Ovary (tissue), 7 donors: ENCODE measurements at regions not wholly inside any gene's neighbourhood (a gene's known extent, or its start where the extent isn't known, plus 50 kb on each side); places are given as distances from the start of the nearest gene placed in this dataset.

Experiments
- DNase-seq, 5 donors: peaks; one replicate each; pipeline ENCODE4 v3.0.0-alpha.2; 2019 to 2020
- H3K27ac ChIP-seq, 2 donors: fragments of 200-600 bp; one replicate each; pipeline versions ENCODE4 v1.5.1 to v1.8.0; 2019 to 2022
- H3K27me3 ChIP-seq: fragments of 200-600 bp; one replicate; pipeline ENCODE4 v1.8.0; 2022
- H3K36me3 ChIP-seq: fragments of 200-600 bp; sonication (generic); one replicate; pipeline ENCODE4 v1.5.1; 2019
- H3K4me1 ChIP-seq: one replicate; pipeline ENCODE4 v1.8.1; 2013; ENCODE audit warnings: mild to moderate bottlenecking, moderate library complexity; ENCODE audit not compliant: insufficient read depth
- H3K4me3 ChIP-seq: fragments of 200-600 bp; sonication (generic); one replicate; pipeline ENCODE4 v1.5.1; 2017
- H3K9me3 ChIP-seq, 2 donors: fragments of 200-600 bp in 1 of 2; sonication (generic) in 1 of 2; one replicate each; pipeline versions ENCODE4 v1.5.1 to v1.8.1; 2013 to 2019; ENCODE audit warnings: mild to moderate bottlenecking in 1 of 2, moderate library complexity in 1 of 2
- EP300 ChIP-seq: sonication (generic); formaldehyde crosslinking; IDR thresholded peaks from one replicate; pipeline ENCODE4 v1.6.1; 2017; ENCODE audit warnings: antibody characterized with exemption
- POLR2A ChIP-seq: fragments of 450-650 bp; IDR thresholded peaks from one replicate; pipeline ENCODE4 v1.6.1; 2017; ENCODE audit warnings: antibody characterized with exemption, mild to moderate bottlenecking, moderate library complexity
- WGBS, 3 donors: extraction: QIAGEN DNeasy Blood & Tissue Kit in 1 of 3; methylation state at CpG; one replicate each; pipeline versions ENCODE4 v1.1.5 to v1.1.7; 2013 to 2017; 5-methylcytosine and 5-hydroxymethylcytosine counted together
- intact Hi-C, 4 donors: fragments of 100-400 bp; cut with DNase I; formaldehyde crosslinking; loops; one replicate each; pipeline versions ENCODE4 v1.11.0 to v1.15.1; 2022 to 2023
- TF ChIP-seq, protein P1 (sequence below), 3 donors: fragments of 450-650 bp in 2 of 3; fragments of 200-600 bp in 1 of 3; IDR thresholded peaks; one replicate each; pipeline versions ENCODE4 v1.5.1 to v1.8.0; 2016 to 2022; ENCODE audit warnings: antibody characterized with exemption in 3 of 3, mild to moderate bottlenecking in 1 of 3
- donor health status: DM: no; HTN: no; CAD: no; lungs with moderate emphysema.
- donor health status: DM: no; HTN: no; CAD: no.
- donor health status: Bipolar disorder and iron deficiency.
- donor health status: DM: no; HTN: no; CAD: no.
- donor health status: DM: yes; HTN: yes; CAD: no.

DNA sequence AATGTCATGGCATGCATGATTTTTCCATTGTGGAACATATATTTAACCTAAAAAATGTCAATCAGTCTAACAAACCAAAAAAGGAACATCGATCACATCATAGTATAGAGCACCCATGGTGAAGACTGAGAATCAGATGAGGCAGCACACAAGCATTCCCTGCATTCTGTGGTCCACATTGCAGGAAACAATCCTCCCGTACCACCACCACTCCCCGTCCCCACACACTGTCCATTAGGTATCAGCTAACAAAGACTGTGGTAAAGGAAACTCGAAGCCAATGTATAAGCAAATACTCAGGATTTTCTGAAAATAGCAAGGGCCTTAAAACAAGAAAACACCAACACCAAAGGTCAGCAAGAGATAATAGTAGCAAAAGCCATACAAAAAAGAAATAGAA lies 1104.4 kb upstream of the SEMA6A start:
- Histone ChIP-seq H3K9me3 (no peaks in the 10 kb centered on the region), H3K27me3 (no peaks in the 10 kb centered on the region), H3K36me3 (no peaks in the 10 kb centered on the region), H3K4me1 (no peaks in the 10 kb centered on the region), H3K4me3 (no peak overlapping the region), H3K27ac (no peak overlapping the region)
- intact Hi-C loops = no loop called here
- no peak for DNase-seq
- TF ChIP-seq EP300 (no peak), POLR2A (no peak)
- TF ChIP-seq, protein P1, sequence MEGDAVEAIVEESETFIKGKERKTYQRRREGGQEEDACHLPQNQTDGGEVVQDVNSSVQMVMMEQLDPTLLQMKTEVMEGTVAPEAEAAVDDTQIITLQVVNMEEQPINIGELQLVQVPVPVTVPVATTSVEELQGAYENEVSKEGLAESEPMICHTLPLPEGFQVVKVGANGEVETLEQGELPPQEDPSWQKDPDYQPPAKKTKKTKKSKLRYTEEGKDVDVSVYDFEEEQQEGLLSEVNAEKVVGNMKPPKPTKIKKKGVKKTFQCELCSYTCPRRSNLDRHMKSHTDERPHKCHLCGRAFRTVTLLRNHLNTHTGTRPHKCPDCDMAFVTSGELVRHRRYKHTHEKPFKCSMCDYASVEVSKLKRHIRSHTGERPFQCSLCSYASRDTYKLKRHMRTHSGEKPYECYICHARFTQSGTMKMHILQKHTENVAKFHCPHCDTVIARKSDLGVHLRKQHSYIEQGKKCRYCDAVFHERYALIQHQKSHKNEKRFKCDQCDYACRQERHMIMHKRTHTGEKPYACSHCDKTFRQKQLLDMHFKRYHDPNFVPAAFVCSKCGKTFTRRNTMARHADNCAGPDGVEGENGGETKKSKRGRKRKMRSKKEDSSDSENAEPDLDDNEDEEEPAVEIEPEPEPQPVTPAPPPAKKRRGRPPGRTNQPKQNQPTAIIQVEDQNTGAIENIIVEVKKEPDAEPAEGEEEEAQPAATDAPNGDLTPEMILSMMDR (IDR thresholded peaks at IDR 0.05) = no peak
- WGBS, 3 donors = 92 to 96% (median 95%) methylated on average over 4 of the region's 4 CpGs

DNA sequence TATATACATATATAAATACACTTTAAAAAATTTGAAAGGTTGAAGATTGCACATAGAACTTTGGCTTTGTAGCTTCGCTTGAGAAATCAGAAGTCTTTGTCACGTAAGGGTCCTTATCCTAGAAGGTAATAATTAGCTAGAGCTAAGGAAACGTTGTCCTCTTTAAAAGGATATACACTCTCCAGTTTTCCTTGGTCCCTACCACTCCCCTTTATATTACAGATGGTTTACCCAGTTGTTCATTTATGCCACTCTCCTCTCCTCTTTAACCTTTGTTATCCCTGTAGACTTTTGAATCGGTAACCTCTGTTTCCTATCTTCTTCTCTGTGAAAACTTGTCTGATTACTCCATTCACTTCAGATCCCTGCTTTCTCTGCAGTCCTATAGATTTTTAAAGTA lies 1101.0 kb upstream of the SEMA6A start:
- H3K4me1 ChIP-seq = no peaks in the 10 kb centered on the region
- TF ChIP-seq POLR2A (no peak), EP300 (no peak)
- TF ChIP-seq, protein P1 (IDR thresholded peaks at IDR 0.05) = no peak
- H3K27ac ChIP-seq = no peak overlapping the region
- intact Hi-C loops = no loop called here
- H3K27me3 ChIP-seq = no peaks in the 10 kb centered on the region
- H3K4me3 ChIP-seq = no peak overlapping the region
- H3K36me3 ChIP-seq = no peaks in the 10 kb centered on the region
- DNase-seq = no peak
- H3K9me3 ChIP-seq = no peaks in the 10 kb centered on the region
- 85 to 94% (median 88%) methylated on average over 4 of the region's 4 CpGs for WGBS, 3 donors

DNA sequence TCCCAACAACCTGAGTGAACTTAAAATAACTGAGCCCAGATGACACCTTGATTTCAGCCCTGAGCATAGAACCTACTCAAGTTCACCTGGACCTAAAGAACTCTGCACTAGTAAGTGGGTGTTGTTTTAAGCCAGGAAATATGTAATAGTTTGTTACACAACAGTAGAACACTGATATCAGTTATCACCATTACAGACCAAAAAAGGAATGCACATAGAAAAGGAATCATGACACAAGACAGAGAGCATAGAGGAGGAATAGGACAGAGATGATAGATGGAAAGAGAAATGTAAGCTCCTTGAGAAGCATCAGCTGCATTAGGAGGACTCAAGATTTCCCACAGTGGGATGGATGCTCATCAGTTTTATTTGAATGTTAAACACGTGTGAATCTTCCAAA lies 1096.9 kb upstream of the SEMA6A start:
- Histone ChIP-seq H3K36me3 (no peaks in the 10 kb centered on the region), H3K9me3 (no peaks in the 10 kb centered on the region), H3K4me1 (no peaks in the 10 kb centered on the region), H3K27me3 (no peaks in the 10 kb centered on the region), H3K4me3 (no peak overlapping the region), H3K27ac (no peak overlapping the region)
- TF ChIP-seq, protein P1 (IDR thresholded peaks at IDR 0.05) = no peak
- TF ChIP-seq POLR2A (no peak), EP300 (no peak)
- intact Hi-C loops = no loop called here
- DNase-seq = no peak
- WGBS, 3 donors = 77 to 84% (median 83%) methylated on average over 1 of the region's 1 CpG

DNA sequence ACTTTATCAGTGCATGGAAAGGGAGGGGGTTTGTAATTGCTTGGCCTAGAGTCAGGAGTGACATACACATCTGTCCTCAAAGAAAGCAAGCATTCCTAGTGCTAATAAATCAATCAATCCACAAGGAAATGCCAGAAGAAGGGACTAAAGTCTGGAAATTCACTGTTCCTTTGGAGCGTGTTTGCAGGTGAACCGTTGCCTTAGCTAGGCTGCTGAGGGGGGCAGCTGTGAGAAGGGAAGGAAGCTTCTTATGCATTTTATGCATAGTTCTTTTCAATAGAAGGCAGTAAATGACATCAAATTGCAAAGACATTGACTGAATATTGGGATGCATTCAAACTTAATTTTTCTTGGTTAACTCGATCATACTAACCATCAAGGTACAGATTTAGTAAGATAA lies 1092.5 kb upstream of the SEMA6A start:
- H3K36me3 ChIP-seq = no peaks in the 10 kb centered on the region
- no peaks in the 10 kb centered on the region for H3K9me3 ChIP-seq
- H3K4me1 ChIP-seq = no peaks in the 10 kb centered on the region
- 69 to 88% (median 88%) methylated on average over 3 of the region's 3 CpGs for WGBS, 3 donors
- H3K27ac ChIP-seq = no peak overlapping the region
- intact Hi-C loops = no loop called here
- TF ChIP-seq, protein P1 (IDR thresholded peaks at IDR 0.05) = no peak
- TF ChIP-seq POLR2A (no peak), EP300 (no peak)
- H3K27me3 ChIP-seq = no peaks in the 10 kb centered on the region
- no peak overlapping the region for H3K4me3 ChIP-seq
- no peak for DNase-seq

DNA sequence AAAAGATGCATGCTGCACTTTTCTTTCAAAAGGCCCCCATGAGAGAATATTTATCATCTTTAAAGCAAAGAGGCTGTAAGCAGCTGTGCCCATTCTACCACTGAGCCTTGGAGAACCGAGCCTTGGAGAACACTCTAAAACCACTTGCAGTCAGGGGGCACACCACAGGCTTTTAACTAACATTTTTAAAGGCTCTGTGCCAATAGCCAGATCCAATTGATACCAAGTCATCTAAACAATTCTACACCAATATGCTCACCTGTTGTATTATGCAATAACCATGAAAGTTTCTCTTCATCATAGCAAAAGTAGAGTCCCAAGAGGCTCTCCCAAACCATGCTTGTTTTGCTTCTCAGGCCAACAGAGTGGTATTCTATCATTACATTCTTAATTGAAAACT lies 1090.5 kb upstream of the SEMA6A start:
- H3K4me3 ChIP-seq = no peak overlapping the region
- no peak overlapping the region for H3K27ac ChIP-seq
- no peaks in the 10 kb centered on the region for H3K27me3 ChIP-seq
- WGBS, 3 donors = 88 to 100% (median 93%) methylated on average over 1 of the region's 1 CpG
- intact Hi-C loops = no loop called here
- DNase-seq = no peak
- H3K9me3 ChIP-seq = no peaks in the 10 kb centered on the region
- H3K4me1 ChIP-seq = no peaks in the 10 kb centered on the region
- TF ChIP-seq EP300 (no peak), POLR2A (no peak)
- TF ChIP-seq, protein P1 (IDR thresholded peaks at IDR 0.05) = no peak
- H3K36me3 ChIP-seq = no peaks in the 10 kb centered on the region
